ENCODE measurements at regions not wholly inside any gene's neighbourhood (a gene's known extent, or its start where the extent isn't known, plus 50 kb on each side); places are given as distances from the start of the nearest gene placed in this dataset.

GRCh38 chr1:168441745-168442144, 102.1 kb downstream of the XCL2 start:
- TF ChIP-seq, protein P1, sequence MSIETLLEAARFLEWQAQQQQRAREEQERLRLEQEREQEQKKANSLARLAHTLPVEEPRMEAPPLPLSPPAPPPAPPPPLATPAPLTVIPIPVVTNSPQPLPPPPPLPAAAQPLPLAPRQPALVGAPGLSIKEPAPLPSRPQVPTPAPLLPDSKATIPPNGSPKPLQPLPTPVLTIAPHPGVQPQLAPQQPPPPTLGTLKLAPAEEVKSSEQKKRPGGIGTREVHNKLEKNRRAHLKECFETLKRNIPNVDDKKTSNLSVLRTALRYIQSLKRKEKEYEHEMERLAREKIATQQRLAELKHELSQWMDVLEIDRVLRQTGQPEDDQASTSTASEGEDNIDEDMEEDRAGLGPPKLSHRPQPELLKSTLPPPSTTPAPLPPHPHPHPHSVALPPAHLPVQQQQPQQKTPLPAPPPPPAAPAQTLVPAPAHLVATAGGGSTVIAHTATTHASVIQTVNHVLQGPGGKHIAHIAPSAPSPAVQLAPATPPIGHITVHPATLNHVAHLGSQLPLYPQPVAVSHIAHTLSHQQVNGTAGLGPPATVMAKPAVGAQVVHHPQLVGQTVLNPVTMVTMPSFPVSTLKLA (IDR thresholded peaks at IDR 0.05): no peak
- TF ChIP-seq JUND (CRISPR knock-in tag; IDR thresholded peaks at IDR 0.05): no peak
- TF ChIP-seq PHF21A (CRISPR knock-in tag; IDR thresholded peaks at IDR 0.05): no peak
- no peak for TF ChIP-seq EZH2 (conservative IDR thresholded peaks at IDR 0.05; ENCODE audit: low read depth, low read length)
- TF ChIP-seq TBX3 (IDR thresholded peaks at IDR 0.05; ENCODE audit: borderline replicate concordance): no peak
- no peak for TF ChIP-seq MAF1 (CRISPR knock-in tag; IDR thresholded peaks at IDR 0.05; ENCODE audit: borderline replicate concordance)
- TF ChIP-seq ESRRA (CRISPR knock-in tag; IDR thresholded peaks at IDR 0.05; ENCODE audit: low read depth): no peak
- no peak for TF ChIP-seq BHLHE40 (IDR thresholded peaks at IDR 0.05; ENCODE audit: low read length)
- TF ChIP-seq AFF4 (CRISPR knock-in tag; IDR thresholded peaks at IDR 0.05): no peak
- TF ChIP-seq, protein P2, sequence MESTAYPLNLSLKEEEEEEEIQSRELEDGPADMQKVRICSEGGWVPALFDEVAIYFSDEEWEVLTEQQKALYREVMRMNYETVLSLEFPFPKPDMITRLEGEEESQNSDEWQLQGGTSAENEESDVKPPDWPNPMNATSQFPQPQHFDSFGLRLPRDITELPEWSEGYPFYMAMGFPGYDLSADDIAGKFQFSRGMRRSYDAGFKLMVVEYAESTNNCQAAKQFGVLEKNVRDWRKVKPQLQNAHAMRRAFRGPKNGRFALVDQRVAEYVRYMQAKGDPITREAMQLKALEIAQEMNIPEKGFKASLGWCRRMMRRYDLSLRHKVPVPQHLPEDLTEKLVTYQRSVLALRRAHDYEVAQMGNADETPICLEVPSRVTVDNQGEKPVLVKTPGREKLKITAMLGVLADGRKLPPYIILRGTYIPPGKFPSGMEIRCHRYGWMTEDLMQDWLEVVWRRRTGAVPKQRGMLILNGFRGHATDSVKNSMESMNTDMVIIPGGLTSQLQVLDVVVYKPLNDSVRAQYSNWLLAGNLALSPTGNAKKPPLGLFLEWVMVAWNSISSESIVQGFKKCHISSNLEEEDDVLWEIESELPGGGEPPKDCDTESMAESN (CRISPR knock-in tag; conservative IDR thresholded peaks at IDR 0.05): no peak
- TF ChIP-seq HES4 (CRISPR knock-in tag; IDR thresholded peaks at IDR 0.05; ENCODE audit: borderline replicate concordance): no peak
- TF ChIP-seq RARG (CRISPR knock-in tag; IDR thresholded peaks at IDR 0.05; ENCODE audit: low read depth): no peak
- TF ChIP-seq, protein P3, sequence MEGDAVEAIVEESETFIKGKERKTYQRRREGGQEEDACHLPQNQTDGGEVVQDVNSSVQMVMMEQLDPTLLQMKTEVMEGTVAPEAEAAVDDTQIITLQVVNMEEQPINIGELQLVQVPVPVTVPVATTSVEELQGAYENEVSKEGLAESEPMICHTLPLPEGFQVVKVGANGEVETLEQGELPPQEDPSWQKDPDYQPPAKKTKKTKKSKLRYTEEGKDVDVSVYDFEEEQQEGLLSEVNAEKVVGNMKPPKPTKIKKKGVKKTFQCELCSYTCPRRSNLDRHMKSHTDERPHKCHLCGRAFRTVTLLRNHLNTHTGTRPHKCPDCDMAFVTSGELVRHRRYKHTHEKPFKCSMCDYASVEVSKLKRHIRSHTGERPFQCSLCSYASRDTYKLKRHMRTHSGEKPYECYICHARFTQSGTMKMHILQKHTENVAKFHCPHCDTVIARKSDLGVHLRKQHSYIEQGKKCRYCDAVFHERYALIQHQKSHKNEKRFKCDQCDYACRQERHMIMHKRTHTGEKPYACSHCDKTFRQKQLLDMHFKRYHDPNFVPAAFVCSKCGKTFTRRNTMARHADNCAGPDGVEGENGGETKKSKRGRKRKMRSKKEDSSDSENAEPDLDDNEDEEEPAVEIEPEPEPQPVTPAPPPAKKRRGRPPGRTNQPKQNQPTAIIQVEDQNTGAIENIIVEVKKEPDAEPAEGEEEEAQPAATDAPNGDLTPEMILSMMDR (CRISPR knock-in tag; IDR thresholded peaks at IDR 0.05): no peak
- TF ChIP-seq TAF1 (CRISPR knock-in tag; IDR thresholded peaks at IDR 0.05): no peak
